ENCODE measurements at regions not wholly inside any gene's neighbourhood (a gene's known extent, or its start where the extent isn't known, plus 50 kb on each side); places are given as distances from the start of the nearest gene placed in this dataset.

DNA sequence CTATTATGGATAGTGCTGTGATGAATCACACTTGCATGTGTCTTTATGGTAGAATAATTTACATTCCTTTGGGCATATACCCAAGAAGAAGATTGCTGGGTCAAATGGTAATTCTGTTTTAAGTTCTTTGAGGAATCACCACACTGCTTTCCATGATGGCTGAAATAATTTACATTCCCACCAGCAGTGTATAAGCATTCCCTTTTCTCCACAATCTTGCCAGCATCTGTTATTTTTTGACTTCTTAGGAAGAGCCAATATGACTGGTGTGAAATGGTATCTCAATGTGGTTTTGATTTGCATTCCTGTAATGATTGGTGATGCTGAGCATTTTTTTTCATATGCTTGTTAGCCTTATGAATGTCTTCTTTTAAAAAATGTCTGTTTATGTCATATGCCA, 1120.2 kb downstream of the ARAP2 start:
- H3K9me2 ChIP-seq (replicated peaks; ENCODE audit: insufficient read depth): no peaks in the 10 kb centered on the region
- no peak for TF ChIP-seq EZH2 (IDR thresholded peaks at IDR 0.05; ENCODE audit: borderline replicate concordance)
- no peak for TF ChIP-seq EZH2phosphoT487 (IDR thresholded peaks at IDR 0.05; ENCODE audit: low read depth, severe bottlenecking, unreplicated experiment)
- no peak for TF ChIP-seq CTCF (IDR thresholded peaks at IDR 0.05; ENCODE audit: poor library complexity)
- H3K79me2 ChIP-seq: no peaks in the 10 kb centered on the region
- H3K9me3 ChIP-seq (ENCODE audit: low read depth): no peaks in the 10 kb centered on the region
- H3K27ac ChIP-seq: no peak overlapping the region
- H3K4me2 ChIP-seq: no peak overlapping the region
- H3K4me3 ChIP-seq: no peak overlapping the region
- H3K4me1 ChIP-seq (ENCODE audit: insufficient read depth): no peaks in the 10 kb centered on the region
- H3K36me3 ChIP-seq (replicated peaks; ENCODE audit: insufficient read depth, low read depth): no peaks in the 10 kb centered on the region
- DNase-seq (ENCODE audit: low spot score): no peak
- no peaks in the 10 kb centered on the region for H4K20me1 ChIP-seq (ENCODE audit: insufficient read depth, poor library complexity, severe bottlenecking)
- no peaks in the 10 kb centered on the region for H3K27me3 ChIP-seq
- no peak overlapping the region for H2AFZ ChIP-seq

GRCh38 chr4:35125995-35126712, 1118.2 kb downstream of the ARAP2 start:
- no peak for TF ChIP-seq EZH2phosphoT487 (IDR thresholded peaks at IDR 0.05; ENCODE audit: low read depth, severe bottlenecking, unreplicated experiment)
- no peaks in the 10 kb centered on the region for H4K20me1 ChIP-seq (ENCODE audit: insufficient read depth, poor library complexity, severe bottlenecking)
- 42% methylated on average over 4 of the region's 4 CpGs for WGBS (ENCODE audit: low lambda C conversion rate, missing lambda C conversion rate)
- H3K36me3 ChIP-seq (replicated peaks; ENCODE audit: insufficient read depth, low read depth): no peaks in the 10 kb centered on the region
- DNase-seq (ENCODE audit: low spot score): peak; percentile 40
- H2AFZ ChIP-seq: no peak overlapping the region
- no peaks in the 10 kb centered on the region for H3K9me3 ChIP-seq (ENCODE audit: low read depth)
- no peak overlapping the region for H3K4me2 ChIP-seq
- no peak overlapping the region for H3K27ac ChIP-seq
- H3K27me3 ChIP-seq: no peaks in the 10 kb centered on the region
- no peaks in the 10 kb centered on the region for H3K4me1 ChIP-seq (ENCODE audit: insufficient read depth)
- no peaks in the 10 kb centered on the region for H3K79me2 ChIP-seq
- no peaks in the 10 kb centered on the region for H3K9me2 ChIP-seq (replicated peaks; ENCODE audit: insufficient read depth)
- H3K4me3 ChIP-seq: no peak overlapping the region

DNA sequence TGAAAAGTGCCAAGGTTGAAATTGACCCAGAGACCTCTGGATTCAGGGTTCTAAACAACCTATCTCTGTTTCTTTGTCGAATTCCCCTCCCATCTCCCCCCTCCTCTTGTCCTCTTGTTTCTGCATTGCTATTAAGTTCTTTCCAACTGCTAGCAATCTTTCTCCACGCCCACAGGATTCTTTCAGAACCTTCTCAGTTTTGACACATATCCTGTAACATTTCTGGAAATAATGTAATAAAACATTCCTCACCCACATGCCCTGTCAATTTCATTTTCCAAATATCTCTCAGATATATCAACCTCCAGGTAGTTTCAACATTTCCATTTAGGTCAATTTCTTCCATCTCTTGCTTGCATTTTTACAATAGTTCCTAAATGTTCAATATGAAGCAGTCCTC, 1105.9 kb downstream of the ARAP2 start:
- Histone ChIP-seq H3K36me3 (replicated peaks; ENCODE audit: insufficient read depth, low read depth) (no peaks in the 10 kb centered on the region), H3K4me1 (ENCODE audit: insufficient read depth) (no peaks in the 10 kb centered on the region), H3K79me2 (no peaks in the 10 kb centered on the region), H2AFZ (no peak overlapping the region), H4K20me1 (ENCODE audit: insufficient read depth, poor library complexity, severe bottlenecking) (no peaks in the 10 kb centered on the region), H3K27ac (no peak overlapping the region), H3K9me2 (replicated peaks; ENCODE audit: insufficient read depth) (no peaks in the 10 kb centered on the region), H3K27me3 (no peaks in the 10 kb centered on the region), H3K4me2 (no peak overlapping the region), H3K9me3 (ENCODE audit: low read depth) (no peaks in the 10 kb centered on the region), H3K4me3 (no peak overlapping the region)
- no peak for DNase-seq (ENCODE audit: low spot score)
- no peak for TF ChIP-seq EZH2 (IDR thresholded peaks at IDR 0.05; ENCODE audit: borderline replicate concordance)
- TF ChIP-seq EZH2phosphoT487 (IDR thresholded peaks at IDR 0.05; ENCODE audit: low read depth, severe bottlenecking, unreplicated experiment): no peak
- no peak for TF ChIP-seq CTCF (IDR thresholded peaks at IDR 0.05; ENCODE audit: poor library complexity)
- 85% methylated on average over 2 of the region's 2 CpGs for WGBS (ENCODE audit: low lambda C conversion rate, missing lambda C conversion rate)

DNA sequence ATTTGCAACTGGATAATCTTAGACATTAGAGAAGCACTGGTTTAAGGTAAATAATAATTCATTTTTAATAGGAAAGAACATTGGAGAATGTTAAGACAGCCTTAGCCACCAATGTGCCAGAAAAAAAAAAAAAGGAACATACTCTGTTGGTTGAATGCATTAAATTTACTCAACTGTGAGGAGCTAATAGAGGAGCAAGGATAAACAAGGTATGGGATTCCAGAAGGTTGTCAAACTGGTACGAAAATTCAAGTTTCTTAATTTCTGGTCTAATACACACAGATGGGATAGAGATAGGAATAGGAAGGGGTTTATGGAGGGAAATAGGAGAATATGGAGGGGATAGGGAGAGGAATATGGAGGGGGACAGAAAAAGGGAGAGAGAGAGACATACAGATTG, 1096.6 kb downstream of the ARAP2 start:
- no peak overlapping the region for H3K27ac ChIP-seq
- H3K9me3 ChIP-seq (ENCODE audit: low read depth): no peaks in the 10 kb centered on the region
- H4K20me1 ChIP-seq (ENCODE audit: insufficient read depth, poor library complexity, severe bottlenecking): no peaks in the 10 kb centered on the region
- no peaks in the 10 kb centered on the region for H3K27me3 ChIP-seq
- H3K4me1 ChIP-seq (ENCODE audit: insufficient read depth): no peaks in the 10 kb centered on the region
- TF ChIP-seq CTCF (IDR thresholded peaks at IDR 0.05; ENCODE audit: poor library complexity): no peak
- TF ChIP-seq EZH2phosphoT487 (IDR thresholded peaks at IDR 0.05; ENCODE audit: low read depth, severe bottlenecking, unreplicated experiment): no peak
- TF ChIP-seq EZH2 (IDR thresholded peaks at IDR 0.05; ENCODE audit: borderline replicate concordance): no peak
- no peak overlapping the region for H3K4me2 ChIP-seq
- H2AFZ ChIP-seq: no peak overlapping the region
- H3K36me3 ChIP-seq (replicated peaks; ENCODE audit: insufficient read depth, low read depth): no peaks in the 10 kb centered on the region
- H3K4me3 ChIP-seq: no peak overlapping the region
- WGBS (ENCODE audit: low lambda C conversion rate, missing lambda C conversion rate): 83% methylated on average over 1 of the region's 1 CpG
- DNase-seq (ENCODE audit: low spot score): no peak
- H3K79me2 ChIP-seq: no peaks in the 10 kb centered on the region
- no peaks in the 10 kb centered on the region for H3K9me2 ChIP-seq (replicated peaks; ENCODE audit: insufficient read depth)
